ENCODE measurements at regions not wholly inside any gene's neighbourhood (a gene's known extent, or its start where the extent isn't known, plus 50 kb on each side); places are given as distances from the start of the nearest gene placed in this dataset.

DNA sequence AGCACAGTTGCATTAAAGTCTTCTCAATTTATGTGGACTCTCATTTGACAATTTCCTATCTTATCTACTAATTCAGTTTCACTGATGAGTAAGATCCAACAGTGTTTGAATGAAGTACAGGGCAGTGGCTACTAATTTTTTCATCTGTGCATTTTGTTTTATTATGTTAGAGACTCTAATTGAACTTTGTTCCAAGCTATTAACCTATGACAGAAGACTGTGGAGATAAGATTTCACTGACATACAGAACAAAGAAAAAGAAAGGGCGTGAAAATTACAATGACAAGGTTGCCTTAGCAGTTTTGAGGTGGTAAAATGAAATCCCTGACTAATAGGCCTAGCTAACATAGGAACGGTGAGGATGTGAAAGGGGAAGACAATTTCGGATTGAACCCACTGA lies 153.2 kb upstream of the SOX5 start:
- TF ChIP-seq GABPA (IDR thresholded peaks at IDR 0.05; ENCODE audit: low read depth) (no peak), SPI1 (IDR thresholded peaks at IDR 0.05; ENCODE audit: borderline replicate concordance, low read depth) (no peak)
- Histone ChIP-seq H3K27ac (replicated peaks) (no peak overlapping the region), H3K27me3 (ENCODE audit: insufficient read depth, poor library complexity, severe bottlenecking) (peaks cover 3% of the 10 kb centered on the region), H3K4me3 (replicated peaks; ENCODE audit: insufficient read depth, low read length) (no peak overlapping the region)
- no peak for DNase-seq (ENCODE audit: low read depth in 1 of 2, low spot score in 1 of 2)

DNA sequence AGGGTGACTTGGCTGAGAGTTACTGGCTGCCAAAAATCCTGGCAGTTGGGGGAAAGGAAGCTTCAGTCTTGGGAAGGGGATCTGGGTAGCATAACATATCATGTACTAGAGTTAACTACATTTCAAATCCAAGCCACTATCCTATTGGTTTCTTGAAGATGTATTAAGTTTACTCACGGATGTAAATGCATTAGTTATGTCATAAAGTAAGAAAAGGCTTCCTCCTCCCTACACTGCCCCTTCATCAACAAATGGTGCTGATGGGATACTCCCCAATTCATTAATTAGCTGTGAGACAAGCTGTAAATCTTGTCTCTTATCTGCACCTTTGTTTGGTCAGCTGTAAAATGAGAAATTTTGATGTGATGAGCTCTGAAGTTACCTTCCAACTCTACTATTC lies 150.1 kb upstream of the SOX5 start:
- TF ChIP-seq REST (IDR thresholded peaks at IDR 0.05; ENCODE audit: insufficient replicate concordance, low read depth), result no peak
- TF ChIP-seq SPI1 (IDR thresholded peaks at IDR 0.05; ENCODE audit: borderline replicate concordance, low read depth), result no peak
- no peak for TF ChIP-seq POLR2AphosphoS5 (IDR thresholded peaks at IDR 0.05; ENCODE audit: low read depth)
- no peak for TF ChIP-seq GABPA (IDR thresholded peaks at IDR 0.05; ENCODE audit: low read depth)
- no peak for TF ChIP-seq CTCF (IDR thresholded peaks at IDR 0.05; ENCODE audit: insufficient read depth, low read length)
- peaks cover 3% of the 10 kb centered on the region for H3K27me3 ChIP-seq (ENCODE audit: insufficient read depth, poor library complexity, severe bottlenecking)
- no peak for DNase-seq (ENCODE audit: low read depth in 1 of 2, low spot score in 1 of 2)
- no peak overlapping the region for H3K27ac ChIP-seq (replicated peaks)
- H3K4me3 ChIP-seq (replicated peaks; ENCODE audit: insufficient read depth, low read length), result no peak overlapping the region

DNA sequence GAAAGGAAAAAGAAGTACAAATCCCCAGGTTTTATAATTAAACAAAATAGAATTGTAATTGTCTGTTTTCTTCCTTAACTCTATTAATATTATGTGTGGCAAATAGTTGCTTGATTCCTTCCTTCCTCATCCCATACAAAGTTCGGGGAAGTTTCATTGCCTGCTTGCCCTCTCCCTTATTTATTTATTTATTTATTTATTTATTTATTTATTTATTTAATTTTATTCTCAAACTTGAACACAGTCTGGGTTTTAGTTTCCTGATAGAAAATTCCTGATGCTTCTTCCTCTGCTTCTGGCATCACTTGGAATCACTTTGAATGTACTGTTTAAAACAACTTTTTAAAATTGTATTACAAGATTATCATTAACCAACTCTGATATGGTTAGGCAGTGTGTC lies 145.8 kb upstream of the SOX5 start:
- Histone ChIP-seq H3K27me3 (ENCODE audit: insufficient read depth, poor library complexity, severe bottlenecking) (peaks cover 3% of the 10 kb centered on the region), H3K4me3 (replicated peaks; ENCODE audit: insufficient read depth, low read length) (no peak overlapping the region), H3K27ac (replicated peaks) (no peak overlapping the region)
- no peak for DNase-seq (ENCODE audit: low read depth in 1 of 2, low spot score in 1 of 2)
- no peak for TF ChIP-seq CTCF (IDR thresholded peaks at IDR 0.05; ENCODE audit: insufficient read depth, low read length)
- no peak for TF ChIP-seq SPI1 (IDR thresholded peaks at IDR 0.05; ENCODE audit: borderline replicate concordance, low read depth)
- TF ChIP-seq GABPA (IDR thresholded peaks at IDR 0.05; ENCODE audit: low read depth), result no peak
- TF ChIP-seq POLR2AphosphoS5 (IDR thresholded peaks at IDR 0.05; ENCODE audit: low read depth), result no peak
- no peak for TF ChIP-seq REST (IDR thresholded peaks at IDR 0.05; ENCODE audit: insufficient replicate concordance, low read depth)

DNA sequence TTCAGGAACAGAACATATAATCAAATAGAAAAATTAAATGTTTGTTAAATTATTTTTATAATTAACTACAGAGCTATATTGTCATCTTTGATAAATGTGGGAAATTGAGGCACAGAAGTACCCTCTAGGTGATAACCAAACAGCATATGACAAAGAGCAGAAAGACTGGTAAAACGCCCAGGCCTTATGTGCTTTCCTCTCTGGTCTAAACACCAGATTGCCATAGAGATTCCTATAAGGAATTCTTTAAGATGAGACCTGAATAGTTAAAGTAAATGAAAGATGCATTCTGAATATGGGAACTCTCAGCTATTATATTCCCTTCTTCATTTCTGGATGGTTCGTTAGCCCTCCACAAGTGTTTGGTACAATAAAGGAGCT lies 140.0 kb upstream of the SOX5 start:
- TF ChIP-seq POLR2AphosphoS5 (IDR thresholded peaks at IDR 0.05; ENCODE audit: low read depth), result no peak
- TF ChIP-seq CTCF (IDR thresholded peaks at IDR 0.05; ENCODE audit: insufficient read depth, low read length), result no peak
- no peak for TF ChIP-seq GABPA (IDR thresholded peaks at IDR 0.05; ENCODE audit: low read depth)
- TF ChIP-seq SPI1 (IDR thresholded peaks at IDR 0.05; ENCODE audit: borderline replicate concordance, low read depth), result no peak
- no peak for TF ChIP-seq REST (IDR thresholded peaks at IDR 0.05; ENCODE audit: insufficient replicate concordance, low read depth)
- Histone ChIP-seq H3K27me3 (ENCODE audit: insufficient read depth, poor library complexity, severe bottlenecking) (no peaks in the 10 kb centered on the region), H3K4me3 (replicated peaks; ENCODE audit: insufficient read depth, low read length) (no peak overlapping the region), H3K27ac (replicated peaks) (no peak overlapping the region)
- no peak for DNase-seq (ENCODE audit: low read depth in 1 of 2, low spot score in 1 of 2)
